NCI-H2107 treated with DMSO at 0.1 percent for 48 hours (cell line): ENCODE measurements at regions not wholly inside any gene's neighbourhood (a gene's known extent, or its start where the extent isn't known, plus 50 kb on each side); places are given as distances from the start of the nearest gene placed in this dataset.

ENCODE experiments used
- DNase-seq: peaks from one replicate; lab custom pipeline; 2025; ENCODE audit not compliant: unreplicated experiment; lab: John Stamatoyannopoulos, UW

DNA sequence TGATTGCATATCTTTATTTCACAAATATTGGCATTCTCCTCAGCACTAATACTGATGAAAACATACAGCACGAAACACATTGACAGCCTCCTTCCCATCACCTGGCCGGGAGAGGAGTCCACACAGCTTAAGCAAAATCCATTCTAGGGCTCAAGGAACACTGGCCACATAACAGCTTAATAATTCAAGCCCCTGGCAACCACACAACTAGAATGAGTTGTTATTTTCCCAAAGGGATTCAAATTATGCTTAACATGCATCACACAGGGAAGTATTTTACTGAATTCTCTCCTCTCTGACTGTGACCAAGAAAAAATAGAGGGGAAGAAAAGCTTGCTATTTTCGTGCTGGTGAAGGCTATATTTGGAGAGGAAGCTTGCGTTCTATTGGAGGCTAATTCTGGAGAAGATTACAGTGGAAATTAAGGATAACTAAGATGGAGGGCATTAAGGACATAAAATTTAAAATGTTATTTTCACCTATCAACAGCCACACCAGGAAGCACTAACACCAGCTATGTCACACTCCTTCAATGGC lies 198.5 kb downstream of the ADGRG6 start:
- DNase-seq: no peak

DNA sequence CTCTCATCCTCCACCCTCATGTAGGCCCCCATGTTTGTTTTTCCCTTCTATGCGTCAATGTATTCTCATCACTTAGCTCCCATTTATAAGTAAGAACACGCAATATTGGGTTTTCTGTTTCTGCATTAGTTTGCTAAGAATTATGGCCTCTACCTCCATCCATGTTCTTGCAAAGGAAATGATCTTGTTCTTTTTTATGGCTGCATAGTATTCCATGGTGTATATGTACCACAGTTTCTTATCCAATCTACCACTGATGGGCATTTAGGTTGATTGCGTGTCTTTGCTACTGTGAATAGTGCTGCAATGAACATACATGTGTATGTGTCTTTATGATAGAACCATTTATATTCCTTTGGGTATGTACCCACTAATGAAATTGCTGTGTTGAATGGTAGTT lies 200.0 kb downstream of the ADGRG6 start:
- DNase-seq: no peak

DNA sequence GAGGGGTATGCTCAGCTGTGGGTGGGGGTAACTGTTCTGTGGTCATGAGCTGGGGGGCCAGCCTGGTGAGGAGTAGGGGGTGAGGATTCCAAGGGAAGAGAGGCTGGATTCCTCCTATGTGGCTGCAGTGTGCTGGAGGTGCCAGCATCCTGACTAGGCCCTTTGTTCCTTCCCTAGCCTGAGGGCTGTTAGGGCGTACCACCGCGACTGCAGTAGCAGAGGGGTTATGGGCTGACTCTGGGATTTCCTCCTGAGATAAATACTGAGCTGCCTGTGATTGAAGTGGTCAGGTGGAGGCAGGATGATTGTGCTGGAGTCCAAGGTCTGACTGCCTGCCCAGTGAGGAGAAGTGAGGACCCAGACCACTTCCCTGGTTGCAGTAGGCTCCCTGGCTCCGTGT lies 205.3 kb downstream of the ADGRG6 start:
- no peak for DNase-seq

GRCh38 chr6:142510211-142510610 lies 208.4 kb downstream of the ADGRG6 start:
- DNase-seq: no peak

DNA sequence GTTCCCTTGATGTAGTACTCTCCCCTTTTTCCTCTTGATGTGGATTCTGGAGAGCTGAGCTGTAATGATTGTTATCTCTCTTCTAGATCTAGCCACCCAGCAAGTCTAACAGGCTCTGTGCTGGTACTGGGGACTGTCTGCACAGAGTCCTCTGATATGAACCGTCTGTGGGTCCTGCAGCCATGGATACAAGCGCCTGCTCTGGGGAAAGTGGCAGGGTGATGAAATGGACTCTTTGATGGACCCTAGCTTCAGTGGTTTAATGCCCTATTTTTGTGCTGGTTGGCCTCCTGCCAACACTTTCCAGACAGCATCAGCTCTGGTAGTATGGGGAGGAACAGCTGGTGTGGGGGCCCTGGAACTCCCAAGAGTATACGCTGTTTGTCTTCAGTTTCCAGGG lies 216.3 kb downstream of the ADGRG6 start:
- no peak for DNase-seq

DNA sequence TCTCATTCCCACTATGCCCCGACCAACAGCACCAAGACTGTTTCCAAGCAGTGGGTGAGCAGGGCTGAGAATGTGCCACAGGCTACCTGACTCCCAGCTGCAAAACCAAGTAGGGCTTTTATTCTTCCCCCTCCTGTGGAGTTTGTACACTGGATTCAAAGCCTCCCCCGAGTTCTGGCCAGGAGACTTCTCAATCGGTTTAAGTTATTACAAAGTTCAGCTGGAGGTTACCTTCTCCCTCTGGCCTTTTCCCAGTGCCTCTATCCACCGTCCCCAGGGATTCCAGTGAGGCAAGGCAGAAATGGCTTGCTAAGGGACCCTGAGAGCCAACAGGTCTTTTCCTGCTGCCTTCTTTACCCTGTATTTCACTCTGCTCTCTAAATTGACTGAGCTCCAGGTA lies 217.0 kb downstream of the ADGRG6 start:
- no peak for DNase-seq

GRCh38 chr6:142521791-142522190 lies 220.0 kb downstream of the ADGRG6 start:
- DNase-seq: no peak

DNA sequence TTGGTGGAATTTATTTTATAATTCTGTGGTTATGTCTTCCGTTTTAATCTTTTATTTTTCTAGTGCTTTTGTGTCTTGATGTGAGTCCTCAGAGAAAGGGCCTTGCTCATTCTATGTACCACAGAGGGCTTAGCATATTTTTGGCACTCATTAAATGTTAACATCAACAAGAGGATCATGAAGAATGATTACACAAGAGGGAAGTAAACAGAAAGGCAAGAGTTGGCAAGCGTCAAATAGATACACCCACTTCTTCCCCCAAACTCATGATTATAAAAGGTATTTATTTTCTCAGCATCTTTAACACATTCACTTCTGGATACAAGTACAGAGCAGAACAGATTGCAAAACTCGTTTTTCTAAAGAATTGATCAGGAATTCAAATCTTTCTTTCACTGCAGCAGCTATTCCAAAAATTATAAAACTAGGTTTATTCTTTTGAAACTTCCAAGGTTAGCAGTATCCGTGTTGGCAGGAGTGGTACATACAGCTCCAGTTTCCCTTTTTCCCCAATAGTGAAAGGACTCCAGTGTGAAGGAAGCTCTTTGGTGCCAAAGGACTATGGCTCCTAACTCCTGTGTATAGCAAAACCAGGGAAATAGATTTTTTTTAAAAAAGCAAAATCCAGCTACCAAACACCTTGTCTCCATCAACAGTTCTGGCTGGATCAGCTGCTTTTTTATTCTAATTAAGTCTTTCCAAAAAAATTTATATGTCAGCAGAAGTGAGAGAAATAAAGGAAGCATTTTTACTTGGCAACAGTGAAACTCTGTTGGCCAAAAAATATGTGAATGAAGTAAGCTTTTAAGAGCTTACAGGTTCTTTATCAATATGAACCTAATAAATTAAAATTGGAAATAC lies 221.9 kb downstream of the ADGRG6 start:
- DNase-seq: no peak

GRCh38 chr6:142530566-142530965 lies 228.8 kb downstream of the ADGRG6 start:
- no peak for DNase-seq

GRCh38 chr6:142531727-142532126 lies 229.9 kb downstream of the ADGRG6 start:
- no peak for DNase-seq

GRCh38 chr6:142534076-142534475 lies 232.3 kb downstream of the ADGRG6 start:
- no peak for DNase-seq

DNA sequence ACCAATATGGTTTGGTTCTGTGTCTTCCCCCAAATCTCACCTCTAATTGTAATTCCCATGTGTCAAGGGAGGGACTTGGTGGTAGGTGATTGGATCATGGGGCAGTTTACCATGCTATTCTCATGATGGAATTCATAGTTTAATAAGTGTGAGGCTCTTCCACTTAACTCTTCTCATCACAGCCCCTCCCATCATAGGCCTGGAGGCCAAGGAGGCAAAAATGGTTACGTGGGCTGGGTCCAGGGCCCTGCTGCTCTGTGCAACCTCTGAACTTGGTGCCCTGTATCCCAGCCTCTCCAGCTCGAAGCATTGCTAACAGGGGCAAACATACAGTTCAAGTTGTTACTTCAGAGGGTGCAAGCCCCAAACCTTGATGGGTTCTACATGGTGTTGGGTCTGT lies 232.7 kb downstream of the ADGRG6 start:
- DNase-seq: no peak

- peak; percentile 1 for DNase-seq
Measured at GRCh38 chr6:142537612-142538478, 236.0 kb downstream of the ADGRG6 start.

DNA sequence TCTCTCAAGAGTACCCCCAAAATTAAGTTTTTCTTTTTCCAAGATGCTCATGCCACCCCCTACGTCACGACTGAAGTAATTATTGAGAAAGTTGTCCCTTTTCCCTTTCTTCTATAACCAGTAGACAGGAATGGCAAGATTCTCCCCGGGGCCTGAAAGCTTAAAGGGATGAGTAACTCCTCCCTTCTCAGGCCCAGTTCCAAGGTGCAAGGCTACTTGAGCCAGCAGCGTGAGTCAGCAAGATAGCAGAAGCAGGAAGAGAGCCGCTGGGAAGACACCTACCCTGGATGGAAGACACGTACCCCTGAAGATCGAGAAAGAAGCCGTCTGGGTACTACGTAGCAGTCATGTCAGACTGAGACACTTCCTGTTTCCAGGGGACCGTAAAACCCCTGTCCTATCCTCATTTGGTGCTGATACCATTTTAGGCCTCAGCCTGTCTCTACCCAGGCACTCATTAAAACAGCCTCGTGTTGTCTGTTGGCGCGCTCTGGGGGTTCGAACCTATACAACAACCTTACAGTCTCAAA lies 241.0 kb downstream of the ADGRG6 start:
- DNase-seq: no peak

GRCh38 chr6:142543606-142544005 lies 241.8 kb downstream of the ADGRG6 start:
- no peak for DNase-seq

DNA sequence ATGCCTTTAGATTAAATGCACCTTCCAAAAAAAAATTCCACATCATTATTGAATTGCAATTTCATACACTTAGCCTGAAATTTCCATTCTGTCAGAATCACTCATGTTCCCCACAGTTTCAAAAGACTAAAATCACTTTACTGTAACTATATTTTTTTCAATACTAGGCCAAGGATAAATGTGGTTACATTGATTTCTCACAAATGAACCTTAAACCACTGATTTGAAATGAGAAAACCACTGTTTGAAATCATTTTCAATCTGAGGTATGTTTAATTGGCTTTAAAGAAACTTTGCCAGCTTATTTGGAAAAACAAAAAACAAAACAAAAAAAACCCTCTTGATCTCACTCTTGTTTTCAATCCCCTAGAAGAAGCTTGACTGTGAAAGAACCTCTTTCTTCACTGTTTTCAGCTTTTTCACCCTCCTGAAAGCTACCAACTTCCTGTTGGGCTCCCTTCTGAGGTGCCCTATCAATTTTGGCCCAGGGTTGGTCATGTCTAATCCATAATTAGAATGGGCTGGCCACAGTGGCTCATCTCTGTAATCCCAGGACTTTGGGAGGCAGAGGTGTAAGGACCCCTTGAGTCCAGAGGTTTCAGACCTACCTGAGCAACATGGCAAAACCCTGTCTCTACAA lies 242.5 kb downstream of the ADGRG6 start:
- DNase-seq: no peak

GRCh38 chr6:142545147-142545546 lies 243.3 kb downstream of the ADGRG6 start:
- DNase-seq: no peak

- DNase-seq: no peak
Measured at GRCh38 chr6:142548566-142548965, 246.8 kb downstream of the ADGRG6 start.

- DNase-seq: no peak
Measured at GRCh38 chr6:142550310-142551063, 248.7 kb downstream of the ADGRG6 start.

DNA sequence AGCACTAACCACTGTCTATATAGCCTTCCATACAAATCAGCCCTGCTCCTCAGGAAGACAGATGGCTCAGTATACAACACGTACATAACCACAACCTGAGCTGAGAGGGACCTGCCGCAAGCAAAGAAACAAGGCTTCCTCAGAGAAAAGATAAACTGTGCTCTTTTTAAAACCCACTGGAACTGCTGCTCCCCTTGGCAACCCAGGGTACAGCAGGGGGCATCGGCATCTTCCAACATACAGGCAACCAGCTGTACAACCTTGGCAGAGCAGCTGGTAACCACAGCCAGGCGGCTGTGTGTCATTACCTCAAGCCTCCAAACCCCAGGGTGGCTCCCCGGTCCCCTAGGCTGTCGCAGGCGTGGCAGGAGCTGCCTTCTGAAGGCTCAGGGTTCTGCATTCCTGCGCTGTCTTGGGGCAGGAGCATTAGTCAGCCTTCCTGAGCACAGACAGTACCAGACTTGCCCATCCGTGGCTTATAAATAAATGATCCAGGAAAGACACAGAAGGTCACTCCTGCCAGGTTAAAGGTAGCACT lies 249.5 kb downstream of the ADGRG6 start:
- DNase-seq: peak; percentile 19
